ENCODE measurements at regions not wholly inside any gene's neighbourhood (a gene's known extent, or its start where the extent isn't known, plus 50 kb on each side); places are given as distances from the start of the nearest gene placed in this dataset.
"Not testable (repeated sequence)": the region's sequence is repeated elsewhere in the genome, so short reads cannot be mapped to it uniquely, and the experiment has no call there.

- DNase-seq (ENCODE audit: low spot score) = no peak
- ChIA-PET CTCF (no interaction called here), POLR2A (ENCODE audit: low non-redundant PET) (no interaction called here)
- TF ChIP-seq, protein P1, sequence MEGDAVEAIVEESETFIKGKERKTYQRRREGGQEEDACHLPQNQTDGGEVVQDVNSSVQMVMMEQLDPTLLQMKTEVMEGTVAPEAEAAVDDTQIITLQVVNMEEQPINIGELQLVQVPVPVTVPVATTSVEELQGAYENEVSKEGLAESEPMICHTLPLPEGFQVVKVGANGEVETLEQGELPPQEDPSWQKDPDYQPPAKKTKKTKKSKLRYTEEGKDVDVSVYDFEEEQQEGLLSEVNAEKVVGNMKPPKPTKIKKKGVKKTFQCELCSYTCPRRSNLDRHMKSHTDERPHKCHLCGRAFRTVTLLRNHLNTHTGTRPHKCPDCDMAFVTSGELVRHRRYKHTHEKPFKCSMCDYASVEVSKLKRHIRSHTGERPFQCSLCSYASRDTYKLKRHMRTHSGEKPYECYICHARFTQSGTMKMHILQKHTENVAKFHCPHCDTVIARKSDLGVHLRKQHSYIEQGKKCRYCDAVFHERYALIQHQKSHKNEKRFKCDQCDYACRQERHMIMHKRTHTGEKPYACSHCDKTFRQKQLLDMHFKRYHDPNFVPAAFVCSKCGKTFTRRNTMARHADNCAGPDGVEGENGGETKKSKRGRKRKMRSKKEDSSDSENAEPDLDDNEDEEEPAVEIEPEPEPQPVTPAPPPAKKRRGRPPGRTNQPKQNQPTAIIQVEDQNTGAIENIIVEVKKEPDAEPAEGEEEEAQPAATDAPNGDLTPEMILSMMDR (conservative IDR thresholded peaks at IDR 0.05; ENCODE audit: low read depth) = no peak
- no peak overlapping the region for H3K27ac ChIP-seq
Observed at GRCh38 chr14:38578278-38578681, 322.4 kb upstream of the CLEC14A start.

GRCh38 chr14:38567703-38568102 lies 311.8 kb upstream of the CLEC14A start:
- no peak for DNase-seq (ENCODE audit: low spot score)
- H3K27ac ChIP-seq = no peak overlapping the region
- CTCF ChIA-PET = no interaction called here
- TF ChIP-seq, protein P1 (conservative IDR thresholded peaks at IDR 0.05; ENCODE audit: low read depth) = no peak
- POLR2A ChIA-PET (ENCODE audit: low non-redundant PET) = no interaction called here

GRCh38 chr14:38561657-38562056 lies 305.8 kb upstream of the CLEC14A start:
- POLR2A ChIA-PET (ENCODE audit: low non-redundant PET) = no interaction called here

DNA sequence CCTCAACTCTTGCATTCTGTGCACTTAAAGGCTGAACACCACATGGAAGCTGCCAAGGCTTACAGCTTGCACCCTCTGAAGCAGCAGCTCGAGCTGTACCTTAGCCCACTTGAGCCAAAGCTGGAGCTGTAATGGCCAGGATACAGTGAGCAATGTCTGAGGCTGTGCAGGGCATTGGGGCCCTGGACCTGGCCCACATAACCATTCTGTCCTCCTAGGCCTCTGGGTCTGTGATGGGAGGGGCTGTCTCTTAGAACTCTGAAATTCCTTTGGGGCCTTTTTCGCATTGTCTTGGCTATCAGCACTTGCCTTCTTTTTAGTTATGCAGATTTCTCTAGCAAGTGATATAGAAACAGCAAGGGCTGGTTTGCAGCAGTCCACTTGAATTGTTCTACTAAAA lies 303.8 kb upstream of the CLEC14A start:
- TF ChIP-seq, protein P1 (conservative IDR thresholded peaks at IDR 0.05; ENCODE audit: low read depth) = no peak
- H3K27ac ChIP-seq = no peak overlapping the region
- POLR2A ChIA-PET (ENCODE audit: low non-redundant PET) = no interaction called here
- DNase-seq (ENCODE audit: low spot score) = no peak
- CTCF ChIA-PET = no interaction called here

More at GRCh38 chr14:38561657-38562056, 305.8 kb upstream of the CLEC14A start:
- no peak for DNase-seq (ENCODE audit: low spot score)
- H3K27ac ChIP-seq = no peak overlapping the region
- CTCF ChIA-PET = no interaction called here
- TF ChIP-seq, protein P1 (conservative IDR thresholded peaks at IDR 0.05; ENCODE audit: low read depth) = no peak

- H3K27ac ChIP-seq; DNase-seq (ENCODE audit: low spot score); CTCF ChIA-PET; POLR2A ChIA-PET (ENCODE audit: low non-redundant PET): not testable (repeated sequence)
Observed at GRCh38 chr14:38557391-38557790, 301.5 kb upstream of the CLEC14A start.

DNA sequence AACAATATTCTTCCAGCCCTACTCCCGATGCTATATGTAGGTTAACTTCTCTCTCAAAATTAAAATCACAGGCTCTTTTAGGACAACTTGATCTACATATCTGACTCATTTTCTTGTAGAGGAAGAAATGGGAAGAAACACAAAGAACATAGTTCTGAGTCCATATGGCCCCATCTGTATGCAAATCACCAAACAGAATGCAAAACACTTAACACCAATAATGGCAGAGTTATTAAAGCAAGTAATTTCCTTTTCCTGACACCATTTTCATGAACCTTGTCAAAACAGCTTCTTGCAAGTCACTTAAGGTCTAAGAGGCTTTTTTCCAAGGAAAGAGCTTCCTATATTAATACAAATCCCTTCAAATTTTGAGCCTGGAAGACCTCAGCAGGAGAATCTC lies 300.4 kb upstream of the CLEC14A start:
- POLR2A ChIA-PET (ENCODE audit: low non-redundant PET) = no interaction called here
- no peak for DNase-seq (ENCODE audit: low spot score)
- no peak overlapping the region for H3K27ac ChIP-seq
- TF ChIP-seq, protein P1 (conservative IDR thresholded peaks at IDR 0.05; ENCODE audit: low read depth) = no peak
- CTCF ChIA-PET = no interaction called here

DNA sequence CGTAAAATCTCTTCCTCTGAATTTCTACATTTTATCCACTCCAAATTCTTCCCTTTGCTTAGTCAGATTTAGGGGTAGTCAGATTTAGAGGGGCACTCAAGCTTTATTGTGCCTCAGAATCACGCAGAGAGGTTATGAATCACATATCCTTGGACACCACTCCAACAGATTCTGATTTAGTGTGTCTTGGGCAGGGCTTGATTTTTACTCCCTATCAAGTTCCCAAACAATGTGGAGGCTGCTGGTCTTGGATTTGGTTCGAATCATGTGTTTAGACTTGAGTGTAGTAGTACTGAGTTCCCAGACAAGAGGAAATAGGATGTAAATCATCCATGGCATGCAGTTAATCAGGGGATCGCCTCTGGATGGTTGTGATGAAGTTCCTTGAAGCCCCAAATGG lies 298.1 kb upstream of the CLEC14A start:
- no peak for DNase-seq (ENCODE audit: low spot score)
- no peak overlapping the region for H3K27ac ChIP-seq
- TF ChIP-seq, protein P1 (conservative IDR thresholded peaks at IDR 0.05; ENCODE audit: low read depth) = no peak
- POLR2A ChIA-PET (ENCODE audit: low non-redundant PET) = no interaction called here
- CTCF ChIA-PET = no interaction called here
